CD4-positive, alpha-beta T cell treated with Interleukin-4 for 4 hours (primary cell): ENCODE measurements at regions not wholly inside any gene's neighbourhood (a gene's known extent, or its start where the extent isn't known, plus 50 kb on each side); places are given as distances from the start of the nearest gene placed in this dataset.
"Not testable (repeated sequence)": the region's sequence is repeated elsewhere in the genome, so short reads cannot be mapped to it uniquely, and the experiment has no call there.

Experiments used
- DNase-seq: peaks from one replicate; pipeline ENCODE4 v3.0.0-alpha.2; 2020

DNA sequence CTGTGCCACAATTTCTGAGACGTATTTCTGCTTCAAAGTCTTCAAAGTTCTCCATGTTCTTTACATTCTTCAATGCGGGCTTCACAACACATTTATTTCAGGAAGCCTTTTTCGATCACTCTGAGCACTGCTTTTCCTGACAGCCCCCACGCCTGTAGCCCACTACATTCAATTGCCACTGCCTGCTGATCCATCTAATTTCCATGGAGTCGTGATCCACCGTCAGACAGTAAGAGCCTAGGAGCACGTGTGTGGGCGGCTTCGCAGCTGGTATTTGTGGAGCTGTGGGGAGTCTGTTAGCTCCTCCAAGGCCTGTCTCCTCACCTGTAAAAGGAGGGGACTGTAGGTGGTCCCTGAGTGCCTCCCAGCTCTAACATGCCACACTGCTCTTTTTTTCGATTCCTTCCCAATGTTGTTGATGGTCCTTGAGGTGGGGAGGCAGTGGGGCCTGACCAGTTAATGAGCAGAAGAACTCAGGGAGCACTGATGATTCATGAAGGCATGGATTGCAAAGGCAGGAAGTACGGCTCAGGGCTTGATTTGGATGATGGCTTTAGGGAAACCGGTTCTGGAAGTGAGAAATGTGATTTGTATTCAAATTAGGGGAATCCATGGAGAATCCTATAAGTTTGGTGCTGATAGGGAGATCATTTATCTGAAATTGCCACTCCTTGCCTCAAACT, 401.1 kb upstream of the PODXL start:
- DNase-seq: no peak

DNA sequence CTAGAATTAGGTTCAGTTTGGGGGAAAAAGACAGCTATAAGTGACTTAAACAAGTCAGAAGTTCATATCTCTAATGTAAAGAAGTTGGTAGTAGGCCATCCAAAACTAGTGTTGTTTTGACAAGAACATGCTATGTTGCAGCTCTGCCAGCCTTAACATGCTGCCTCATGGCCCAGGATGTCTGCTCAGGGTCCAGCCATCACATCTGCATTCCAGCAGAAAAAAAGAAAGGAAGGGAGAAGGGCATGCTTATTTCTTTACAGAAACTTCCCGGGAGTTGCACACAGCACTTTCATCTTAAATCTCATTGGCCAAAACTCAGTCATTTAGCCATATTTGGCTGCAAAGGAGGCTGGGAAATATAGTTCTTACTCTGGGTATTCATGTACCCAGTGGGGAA, 400.4 kb upstream of the PODXL start:
- DNase-seq: no peak

DNA sequence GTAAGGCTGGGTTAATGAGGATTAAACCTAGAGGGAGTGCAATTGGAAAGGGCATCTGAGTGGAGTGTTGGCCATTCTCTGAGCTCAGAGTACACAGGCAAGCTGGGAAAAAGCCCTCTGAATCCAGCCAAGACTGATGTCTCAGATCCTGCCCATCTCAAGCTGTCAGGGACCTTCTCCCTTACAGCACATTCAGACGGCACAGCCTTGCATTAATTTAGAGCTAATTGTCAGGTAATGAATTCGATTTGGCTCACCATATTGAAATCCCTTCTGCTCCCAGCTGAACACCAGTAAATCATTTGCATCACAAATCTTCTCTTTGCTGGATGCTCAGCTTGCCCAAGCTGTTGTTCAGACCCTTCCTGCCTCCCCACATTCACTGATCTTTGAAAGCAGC, 399.3 kb upstream of the PODXL start:
- no peak for DNase-seq

DNA sequence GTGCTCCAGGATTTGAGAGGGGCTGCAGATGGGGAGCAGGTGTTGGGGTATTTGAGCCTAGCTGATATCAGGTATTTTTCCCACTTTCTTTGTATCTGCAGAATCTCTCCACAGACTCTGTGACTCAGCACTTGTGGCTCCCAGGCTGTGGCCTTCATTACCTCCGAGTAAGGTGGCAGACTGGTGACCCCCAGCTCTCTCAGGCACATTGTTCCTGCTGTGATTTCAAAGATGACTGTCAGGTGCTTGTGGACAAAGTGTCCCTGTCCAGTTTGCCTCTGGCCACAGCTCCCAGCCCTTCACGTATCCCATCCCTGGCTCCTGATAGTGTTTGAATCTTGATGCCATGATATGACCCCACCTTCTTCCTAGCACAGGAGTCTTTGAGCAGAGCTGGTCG, 396.8 kb upstream of the PODXL start:
- DNase-seq: no peak

DNA sequence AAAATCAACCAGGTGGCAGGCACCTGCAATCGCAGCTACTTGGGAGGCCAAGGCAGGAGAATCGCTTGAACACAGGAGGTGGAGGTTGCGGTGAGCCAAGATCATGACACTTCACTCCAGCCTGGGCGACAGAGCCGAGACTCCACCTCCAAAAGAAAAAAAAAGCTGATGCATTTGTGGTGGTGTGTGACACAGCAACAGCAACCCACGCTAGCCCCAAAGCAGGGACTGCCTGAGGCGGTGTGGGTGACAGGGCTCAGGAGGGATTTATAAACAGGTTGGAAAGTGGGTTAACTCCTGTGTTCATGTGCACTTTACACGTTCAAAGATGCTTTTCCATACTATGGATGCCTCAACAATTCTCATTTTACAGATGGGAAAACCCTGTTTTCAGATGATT, 395.9 kb upstream of the PODXL start:
- no peak for DNase-seq

DNA sequence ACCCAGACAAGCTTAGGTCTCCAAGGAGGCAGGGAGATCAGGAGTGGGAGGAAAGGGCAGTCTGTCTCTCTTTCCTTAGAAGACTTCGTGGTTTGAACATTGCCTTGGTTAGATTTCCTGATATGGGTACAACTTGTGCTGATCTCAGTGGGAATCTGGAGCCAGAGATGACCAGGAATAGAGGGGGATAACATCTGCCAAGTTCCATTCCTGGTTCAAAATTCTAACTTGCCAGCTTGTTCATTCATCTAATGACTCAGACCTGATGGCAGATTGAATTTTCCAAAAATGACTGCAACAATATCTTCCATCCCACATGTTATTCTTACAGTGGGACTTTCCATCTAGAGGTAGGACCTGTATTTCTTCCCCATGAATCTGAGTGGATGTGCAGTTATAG, 394.3 kb upstream of the PODXL start:
- DNase-seq: no peak

- DNase-seq: no peak
These were observed 393.2 kb upstream of the PODXL start for GRCh38 chr7:131949659-131950058.

DNA sequence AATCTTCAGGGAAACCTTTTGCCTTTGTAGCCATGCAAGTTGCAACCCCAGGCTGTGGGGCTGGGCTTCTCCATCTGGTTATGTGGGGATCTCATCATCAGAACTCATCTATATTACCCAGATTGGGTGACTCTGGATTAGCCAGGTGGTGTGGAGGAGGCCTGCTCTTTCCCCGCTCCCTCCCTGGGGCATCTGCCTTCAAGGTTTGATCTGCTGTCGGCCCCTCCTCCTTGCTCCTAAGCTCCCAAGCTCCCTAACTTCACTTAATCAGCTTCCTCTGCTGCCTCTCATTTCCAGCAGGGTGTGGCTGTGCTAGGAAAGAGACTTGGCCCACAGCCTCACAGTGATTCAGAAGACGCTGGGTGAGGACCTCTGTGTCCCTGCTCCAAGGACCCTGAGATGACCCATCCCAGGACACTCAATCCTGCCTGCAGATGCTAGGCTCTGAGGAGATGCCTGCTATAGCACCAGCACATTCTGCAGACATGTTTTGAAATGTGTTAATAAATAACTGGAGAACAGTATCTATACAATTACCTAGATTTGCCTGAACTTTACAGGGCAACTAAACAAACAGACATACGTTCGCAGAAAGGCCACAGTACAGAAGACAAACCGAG, 392.1 kb upstream of the PODXL start:
- no peak for DNase-seq

- DNase-seq: no peak
These were observed 391.2 kb upstream of the PODXL start for GRCh38 chr7:131947661-131948060.

- no peak for DNase-seq
These were observed 389.6 kb upstream of the PODXL start for GRCh38 chr7:131945957-131946544.

- DNase-seq: no peak
These were observed 389.0 kb upstream of the PODXL start for GRCh38 chr7:131945313-131945911.

GRCh38 chr7:131944556-131945069, 388.2 kb upstream of the PODXL start:
- no peak for DNase-seq

DNA sequence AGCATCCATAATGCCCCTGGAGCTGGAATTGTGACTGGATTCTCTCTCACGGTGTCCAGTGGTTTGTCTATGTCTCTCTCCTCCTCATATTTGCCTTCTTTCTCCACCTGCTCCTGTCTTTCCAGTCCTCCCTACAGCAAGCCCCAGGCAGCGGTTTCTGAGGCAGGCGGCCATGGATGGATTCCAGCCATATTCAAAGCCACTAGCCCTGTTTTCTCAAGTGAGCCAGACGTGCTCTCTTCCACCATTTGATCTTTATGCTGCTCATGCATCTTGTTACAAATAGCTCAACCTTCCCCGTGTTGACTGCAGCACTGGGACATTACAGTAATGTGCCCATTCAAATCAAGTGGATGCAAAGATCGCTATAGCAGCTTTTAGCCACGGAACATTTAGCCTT, 387.2 kb upstream of the PODXL start:
- no peak for DNase-seq

- no peak for DNase-seq
These were observed 386.8 kb upstream of the PODXL start for GRCh38 chr7:131943211-131943610.

GRCh38 chr7:131942287-131943150, 386.1 kb upstream of the PODXL start:
- no peak for DNase-seq

GRCh38 chr7:131941291-131941690, 384.9 kb upstream of the PODXL start:
- DNase-seq: no peak

- no peak for DNase-seq
These were observed 384.3 kb upstream of the PODXL start for GRCh38 chr7:131940621-131941165.

DNA sequence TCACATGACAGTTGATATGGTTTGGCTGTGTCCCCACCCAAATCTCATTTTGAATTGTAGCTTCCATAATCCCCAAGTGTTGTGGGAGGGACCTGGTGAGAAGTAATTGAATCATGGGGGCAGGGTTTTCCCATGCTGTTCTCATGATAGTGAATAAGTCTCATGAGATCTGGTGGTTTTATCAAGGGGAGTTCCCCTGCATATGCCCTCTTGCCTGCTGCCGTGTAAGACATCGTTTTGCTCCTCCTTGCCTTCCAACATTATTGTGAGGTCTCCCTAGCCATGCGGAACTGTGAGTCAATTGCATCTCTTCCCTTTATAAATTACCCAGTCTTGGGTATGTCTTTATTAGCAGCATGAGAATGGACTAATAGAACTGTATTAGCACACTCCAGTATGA, 382.4 kb upstream of the PODXL start:
- DNase-seq: not testable (repeated sequence)

DNA sequence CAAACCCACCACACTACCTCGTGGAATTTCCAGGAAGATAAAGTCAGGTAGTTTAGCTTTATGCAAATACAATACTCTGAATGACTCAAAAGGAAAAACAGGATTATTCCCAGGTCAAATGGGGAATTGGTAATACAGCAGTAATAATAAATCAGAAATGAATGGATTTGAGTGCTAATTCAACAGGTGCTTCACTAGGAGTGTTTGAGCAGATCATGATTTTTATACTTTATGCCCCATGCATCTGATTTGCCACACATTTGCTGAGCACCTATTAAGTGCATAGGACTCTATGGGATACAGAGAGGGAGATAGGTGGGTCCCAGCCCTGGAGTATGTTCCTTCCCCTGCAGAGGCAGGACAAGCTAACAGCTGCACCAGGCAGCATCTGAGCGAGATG, 381.4 kb upstream of the PODXL start:
- no peak for DNase-seq

DNA sequence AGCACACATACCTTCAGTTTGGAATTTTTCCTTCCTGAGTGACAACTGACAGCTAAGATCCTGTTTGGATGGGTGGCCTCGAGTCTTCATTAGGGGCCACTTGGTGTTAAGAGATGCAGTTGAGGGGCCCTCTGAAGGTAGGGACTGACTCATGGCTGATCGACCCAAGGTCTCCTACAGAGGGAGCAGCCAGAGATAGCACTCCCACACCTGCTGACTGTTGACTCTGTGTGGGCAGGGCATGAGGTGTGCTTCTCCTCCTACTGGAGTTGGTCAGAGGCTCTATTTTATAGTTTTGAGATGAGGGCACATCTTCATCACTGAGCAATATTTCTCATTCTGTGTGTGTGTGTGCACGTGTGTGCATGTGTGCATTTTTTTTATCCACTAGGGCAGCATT, 378.8 kb upstream of the PODXL start:
- DNase-seq: no peak

- no peak for DNase-seq
These were observed 378.0 kb upstream of the PODXL start for GRCh38 chr7:131934452-131934851.

DNA sequence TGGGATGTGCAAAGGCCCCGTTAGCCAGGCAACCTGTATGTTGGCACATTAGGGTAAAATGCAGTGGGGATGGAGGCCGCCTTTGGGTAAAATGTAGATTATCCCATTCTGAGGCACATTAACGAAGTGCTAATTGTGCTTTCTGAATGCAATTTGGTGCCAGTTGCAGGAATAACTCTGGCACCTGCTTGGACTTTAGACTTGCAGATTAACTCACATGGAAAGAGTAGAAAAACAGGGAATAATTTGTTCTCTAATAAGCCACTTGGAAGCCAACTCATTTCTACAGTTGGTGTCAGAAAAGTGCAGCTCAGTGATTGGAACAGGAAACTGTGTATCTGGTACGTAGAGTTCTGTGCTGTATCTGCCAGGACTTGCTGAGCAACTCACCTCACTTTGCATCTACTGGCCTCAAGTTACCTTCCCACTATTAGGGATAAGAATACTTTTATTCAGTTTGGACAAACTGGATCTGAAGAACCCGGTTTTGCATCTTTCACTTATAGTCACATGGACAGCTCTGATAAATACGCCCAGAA, 377.4 kb upstream of the PODXL start:
- no peak for DNase-seq
